ENCODE measurements at regions not wholly inside any gene's neighbourhood (a gene's known extent, or its start where the extent isn't known, plus 50 kb on each side); places are given as distances from the start of the nearest gene placed in this dataset.

GRCh38 chr20:17024513-17025119 is 202.2 kb upstream of the PCSK2 start:
- TF ChIP-seq EZH2 (IDR thresholded peaks at IDR 0.05; ENCODE audit: borderline replicate concordance, low read depth, low read length, poor library complexity, severe bottlenecking) = no peak
- no peak for TF ChIP-seq CTCF (conservative IDR thresholded peaks at IDR 0.05; ENCODE audit: low read depth, low read length)
- intact Hi-C loops (cut with micrococcal nuclease; ENCODE audit: unreplicated experiment) = no loop called here
- no peaks in the 10 kb centered on the region for H3K27me3 ChIP-seq (replicated peaks; ENCODE audit: insufficient read depth, low read depth, low read length, poor library complexity)
- DNase-seq (ENCODE audit: low spot score) = no peak
- no peaks in the 10 kb centered on the region for H3K36me3 ChIP-seq (ENCODE audit: insufficient read depth, low read length, poor library complexity, severe bottlenecking)
- ChIA-PET POLR2A (ENCODE audit: low non-redundant PET) (no interaction called here), CTCF (no interaction called here)
- no TSS peak for BruUV-seq (replicated peaks)
- no peaks in the 10 kb centered on the region for H3K9me3 ChIP-seq (ENCODE audit: low read depth, low read length, poor library complexity, severe bottlenecking)
- no peak overlapping the region for H3K4me3 ChIP-seq (ENCODE audit: low read depth, low read length, poor library complexity, severe bottlenecking)
- H3K27ac ChIP-seq (ENCODE audit: low read depth, low read length, poor library complexity, severe bottlenecking) = no peak overlapping the region
- no peaks in the 10 kb centered on the region for H3K4me1 ChIP-seq (ENCODE audit: insufficient read depth, low read length, poor library complexity, severe bottlenecking)

- Histone ChIP-seq H3K27ac (ENCODE audit: low read depth, low read length, poor library complexity, severe bottlenecking) (no peak overlapping the region), H3K36me3 (ENCODE audit: insufficient read depth, low read length, poor library complexity, severe bottlenecking) (no peaks in the 10 kb centered on the region), H3K4me3 (ENCODE audit: low read depth, low read length, poor library complexity, severe bottlenecking) (no peak overlapping the region), H3K9me3 (ENCODE audit: low read depth, low read length, poor library complexity, severe bottlenecking) (no peaks in the 10 kb centered on the region), H3K27me3 (replicated peaks; ENCODE audit: insufficient read depth, low read depth, low read length, poor library complexity) (no peaks in the 10 kb centered on the region), H3K4me1 (ENCODE audit: insufficient read depth, low read length, poor library complexity, severe bottlenecking) (no peaks in the 10 kb centered on the region)
- CTCF ChIA-PET = no interaction called here
- POLR2A ChIA-PET (ENCODE audit: low non-redundant PET) = no interaction called here
- intact Hi-C loops (cut with micrococcal nuclease; ENCODE audit: unreplicated experiment) = no loop called here
- DNase-seq (ENCODE audit: low spot score) = no peak
- TF ChIP-seq CTCF (conservative IDR thresholded peaks at IDR 0.05; ENCODE audit: low read depth, low read length) (no peak), EZH2 (IDR thresholded peaks at IDR 0.05; ENCODE audit: borderline replicate concordance, low read depth, low read length, poor library complexity, severe bottlenecking) (no peak)
- no TSS peak for BruUV-seq (replicated peaks)
Observed at GRCh38 chr20:17026346-17026745, 200.5 kb upstream of the PCSK2 start.

- CTCF ChIA-PET = no interaction called here
- intact Hi-C loops (cut with micrococcal nuclease; ENCODE audit: unreplicated experiment) = no loop called here
- DNase-seq (ENCODE audit: low spot score) = no peak
Observed at GRCh38 chr20:17029698-17030097, 197.1 kb upstream of the PCSK2 start.

More at GRCh38 chr20:17029698-17030097, 197.1 kb upstream of the PCSK2 start:
- H3K9me3 ChIP-seq (ENCODE audit: low read depth, low read length, poor library complexity, severe bottlenecking) = no peaks in the 10 kb centered on the region
- H3K27me3 ChIP-seq (replicated peaks; ENCODE audit: insufficient read depth, low read depth, low read length, poor library complexity) = no peaks in the 10 kb centered on the region
- no peak for TF ChIP-seq CTCF (conservative IDR thresholded peaks at IDR 0.05; ENCODE audit: low read depth, low read length)
- no peak for TF ChIP-seq EZH2 (IDR thresholded peaks at IDR 0.05; ENCODE audit: borderline replicate concordance, low read depth, low read length, poor library complexity, severe bottlenecking)
- POLR2A ChIA-PET (ENCODE audit: low non-redundant PET) = no interaction called here
- no peak overlapping the region for H3K27ac ChIP-seq (ENCODE audit: low read depth, low read length, poor library complexity, severe bottlenecking)
- H3K4me3 ChIP-seq (ENCODE audit: low read depth, low read length, poor library complexity, severe bottlenecking) = no peak overlapping the region
- no TSS peak for BruUV-seq (replicated peaks)
- no peaks in the 10 kb centered on the region for H3K36me3 ChIP-seq (ENCODE audit: insufficient read depth, low read length, poor library complexity, severe bottlenecking)
- no peaks in the 10 kb centered on the region for H3K4me1 ChIP-seq (ENCODE audit: insufficient read depth, low read length, poor library complexity, severe bottlenecking)
